ENCODE measurements at regions not wholly inside any gene's neighbourhood (a gene's known extent, or its start where the extent isn't known, plus 50 kb on each side); places are given as distances from the start of the nearest gene placed in this dataset.

DNA sequence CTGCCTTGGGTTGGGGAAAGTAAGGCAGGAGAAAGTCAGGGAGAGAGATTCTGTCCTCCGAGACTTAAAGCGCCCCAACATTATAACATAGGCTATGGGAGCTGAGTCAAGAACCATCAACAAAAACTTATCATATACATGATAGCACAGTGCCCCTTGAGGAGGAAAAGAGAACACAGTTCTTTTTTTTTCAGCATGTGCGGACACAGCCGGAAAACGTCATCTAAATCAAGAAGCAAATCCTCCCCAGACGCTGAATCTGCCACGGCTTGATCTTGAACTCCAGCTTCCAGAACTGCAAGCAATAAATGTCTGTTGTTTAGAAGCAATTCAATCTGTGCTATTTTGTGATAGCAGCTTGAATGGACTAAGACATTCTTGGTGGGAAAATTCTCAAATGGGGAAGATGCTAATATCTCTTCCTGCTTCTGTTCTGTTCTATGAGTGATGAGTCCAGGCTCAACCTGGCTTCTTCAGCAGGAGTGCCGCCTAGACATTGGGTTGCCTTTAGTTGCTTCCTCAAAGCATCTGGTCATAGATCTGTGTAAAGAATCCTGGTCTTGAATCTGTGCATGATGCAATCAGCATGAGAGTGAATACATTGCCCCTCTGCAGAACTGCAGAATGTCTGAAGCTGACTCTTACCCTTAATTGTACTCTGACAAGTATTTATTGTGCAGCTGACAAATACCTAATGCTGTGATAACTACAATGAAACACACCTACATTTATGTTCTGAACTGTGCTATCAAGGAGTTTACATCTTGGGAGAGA lies 549.8 kb upstream of the PRKX start:
- in situ Hi-C loops (cut with MboI), result no loop called here
- 0% methylated on average over 7 of the region's 8 CpGs for WGBS (ENCODE audit: insufficient coverage, low coverage, missing lambda C conversion rate)
- intact Hi-C loops (cut with micrococcal nuclease), result no loop called here
- Histone ChIP-seq H3K27me3 (ENCODE audit: control insufficient read depth in 2 of 2, insufficient read depth in 2 of 2, low read length in 2 of 2) (no peaks in the 10 kb centered on the region), H3K4me3 (no peak overlapping the region), H3K9me1 (ENCODE audit: control insufficient read depth, insufficient read depth, low read length) (no peaks in the 10 kb centered on the region), H3K4me1 (replicated peaks in 1 of 2; ENCODE audit: control insufficient read depth in 2 of 2, insufficient read depth in 2 of 2, low read length in 2 of 2) (no peaks in the 10 kb centered on the region), H3K36me3 (ENCODE audit: control insufficient read depth, insufficient read depth, low read length) (no peaks in the 10 kb centered on the region), H3K79me2 (ENCODE audit: control insufficient read depth, insufficient read depth, low read length) (no peaks in the 10 kb centered on the region), H3K4me2 (ENCODE audit: insufficient read depth, low read length) (no peak overlapping the region), H3K9me3 (replicated peaks; ENCODE audit: control insufficient read depth, insufficient read depth, low read depth, low read length) (no peaks in the 10 kb centered on the region), H4K20me1 (replicated peaks; ENCODE audit: control insufficient read depth, insufficient read depth, low read length) (no peaks in the 10 kb centered on the region), H3K27ac (ENCODE audit: extremely low read depth, low read depth, low read length) (no peak overlapping the region), H3K9ac (ENCODE audit: insufficient read depth in 1 of 2, low read depth in 2 of 2, low read length in 2 of 2) (no peak overlapping the region), H2AFZ (ENCODE audit: low read depth, low read length) (no peak overlapping the region)
- TF ChIP-seq NR4A1 (CRISPR knock-in tag; IDR thresholded peaks at IDR 0.05), result no peak
- no peak for TF ChIP-seq NR4A1 (tag; IDR thresholded peaks at IDR 0.05)
- TF ChIP-seq, protein P1, sequence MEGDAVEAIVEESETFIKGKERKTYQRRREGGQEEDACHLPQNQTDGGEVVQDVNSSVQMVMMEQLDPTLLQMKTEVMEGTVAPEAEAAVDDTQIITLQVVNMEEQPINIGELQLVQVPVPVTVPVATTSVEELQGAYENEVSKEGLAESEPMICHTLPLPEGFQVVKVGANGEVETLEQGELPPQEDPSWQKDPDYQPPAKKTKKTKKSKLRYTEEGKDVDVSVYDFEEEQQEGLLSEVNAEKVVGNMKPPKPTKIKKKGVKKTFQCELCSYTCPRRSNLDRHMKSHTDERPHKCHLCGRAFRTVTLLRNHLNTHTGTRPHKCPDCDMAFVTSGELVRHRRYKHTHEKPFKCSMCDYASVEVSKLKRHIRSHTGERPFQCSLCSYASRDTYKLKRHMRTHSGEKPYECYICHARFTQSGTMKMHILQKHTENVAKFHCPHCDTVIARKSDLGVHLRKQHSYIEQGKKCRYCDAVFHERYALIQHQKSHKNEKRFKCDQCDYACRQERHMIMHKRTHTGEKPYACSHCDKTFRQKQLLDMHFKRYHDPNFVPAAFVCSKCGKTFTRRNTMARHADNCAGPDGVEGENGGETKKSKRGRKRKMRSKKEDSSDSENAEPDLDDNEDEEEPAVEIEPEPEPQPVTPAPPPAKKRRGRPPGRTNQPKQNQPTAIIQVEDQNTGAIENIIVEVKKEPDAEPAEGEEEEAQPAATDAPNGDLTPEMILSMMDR (IDR thresholded peaks at IDR 0.05 in 2 of 3, conservative IDR thresholded peaks at IDR 0.05 in 1 of 3; ENCODE audit: insufficient read depth in 2 of 3, low read depth in 1 of 3, low read length in 3 of 3), result peak in 1 of 3 experiments; percentile 9; a peak in 1 of 6 replicates
- CTCF ChIA-PET (ENCODE audit: low intra/inter-chr PET ratio), result no interaction called here
- no TSS peak for BruUV-seq (replicated peaks)
- ATAC-seq (no peak), FAIRE-seq (no peak), DNase-seq (ENCODE audit: extremely low read depth in 1 of 4, low spot score in 3 of 4) (no peak)
- POLR2A ChIA-PET, result no interaction called here

DNA sequence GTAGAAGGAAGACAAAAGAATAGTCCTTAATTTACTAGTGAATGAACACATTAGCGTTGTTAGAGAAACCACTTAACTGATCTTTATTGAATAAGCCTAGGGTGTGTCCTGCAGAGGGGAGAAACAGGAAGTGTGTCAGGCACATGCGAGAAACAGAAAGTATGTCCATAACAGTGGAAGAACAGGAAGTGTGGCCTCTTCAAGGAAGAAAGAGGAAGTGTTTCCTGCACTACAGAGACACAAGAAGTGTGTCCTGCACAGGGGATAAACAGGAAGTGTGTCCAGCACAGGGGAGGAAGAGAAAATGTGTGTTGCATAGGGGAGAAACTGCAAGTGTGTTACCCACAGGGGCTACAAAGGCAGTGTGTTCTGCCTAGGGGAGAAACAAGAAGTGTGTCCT lies 539.6 kb upstream of the PRKX start:
- Histone ChIP-seq H3K4me1 (replicated peaks in 1 of 2; ENCODE audit: control insufficient read depth in 2 of 2, insufficient read depth in 2 of 2, low read length in 2 of 2) (no peaks in the 10 kb centered on the region), H3K4me2 (ENCODE audit: insufficient read depth, low read length) (no peak overlapping the region), H3K27me3 (ENCODE audit: control insufficient read depth in 2 of 2, insufficient read depth in 2 of 2, low read length in 2 of 2) (no peaks in the 10 kb centered on the region), H3K36me3 (ENCODE audit: control insufficient read depth, insufficient read depth, low read length) (no peaks in the 10 kb centered on the region), H2AFZ (ENCODE audit: low read depth, low read length) (no peak overlapping the region), H3K9ac (ENCODE audit: insufficient read depth in 1 of 2, low read depth in 2 of 2, low read length in 2 of 2) (no peak overlapping the region), H3K79me2 (ENCODE audit: control insufficient read depth, insufficient read depth, low read length) (no peaks in the 10 kb centered on the region), H3K9me1 (ENCODE audit: control insufficient read depth, insufficient read depth, low read length) (no peaks in the 10 kb centered on the region), H3K9me3 (replicated peaks; ENCODE audit: control insufficient read depth, insufficient read depth, low read depth, low read length) (no peaks in the 10 kb centered on the region), H4K20me1 (replicated peaks; ENCODE audit: control insufficient read depth, insufficient read depth, low read length) (no peaks in the 10 kb centered on the region), H3K27ac (ENCODE audit: extremely low read depth, low read depth, low read length) (no peak overlapping the region), H3K4me3 (no peak overlapping the region)
- intact Hi-C loops (cut with micrococcal nuclease), result no loop called here
- TF ChIP-seq NCOA4 (IDR thresholded peaks at IDR 0.05; ENCODE audit: partially characterized antibody) (no peak), SPI1 (IDR thresholded peaks at IDR 0.05; ENCODE audit: borderline replicate concordance, low read depth, low read length) (0 out of 2 replicates have a peak, but pooled peaks have one; percentile 12)
- 0% methylated on average over 2 of the region's 2 CpGs for WGBS (ENCODE audit: insufficient coverage, low coverage, missing lambda C conversion rate)
- no peak for ATAC-seq
- in situ Hi-C loops (cut with MboI), result no loop called here
- no peak for FAIRE-seq
- ChIA-PET POLR2A (no interaction called here), CTCF (ENCODE audit: low intra/inter-chr PET ratio) (no interaction called here)
- BruUV-seq (replicated peaks), result no TSS peak
- DNase-seq (ENCODE audit: extremely low read depth in 1 of 4, low spot score in 3 of 4), result no peak
